Right atrium auricular region (tissue), 2 donors: ENCODE measurements at regions not wholly inside any gene's neighbourhood (a gene's known extent, or its start where the extent isn't known, plus 50 kb on each side); places are given as distances from the start of the nearest gene placed in this dataset.

ENCODE experiments used
- DNase-seq: peaks from one replicate; pipeline ENCODE4 v3.0.0-alpha.2; 2019; ENCODE audit warnings: low spot score
- H3K27ac ChIP-seq, 2 donors: fragments of 200-600 bp; sonication (generic); 1 replicate in 1 of 2; 2 replicates in 1 of 2; pipeline ENCODE4 v1.5.1; 2016 to 2019
- H3K27me3 ChIP-seq, 2 donors: fragments of 200-600 bp; sonication (generic); one replicate each; pipeline versions ENCODE4 v1.5.1 to v1.6.0; 2017 to 2019
- H3K36me3 ChIP-seq: fragments of 200-600 bp; sonication (generic); one replicate; pipeline ENCODE4 v1.5.1; 2016
- H3K4me1 ChIP-seq, 2 donors: fragments of 200-600 bp; sonication (generic); one replicate each; pipeline versions ENCODE4 v1.5.1 to v1.6.0; 2017 to 2019
- H3K4me3 ChIP-seq, 2 donors: fragments of 200-600 bp; sonication (generic); 1 replicate in 1 of 2; 2 replicates in 1 of 2; pipeline ENCODE4 v1.5.1; 2017 to 2019; ENCODE audit warnings: mild to moderate bottlenecking in 1 of 2, moderate library complexity in 1 of 2
- H3K9me3 ChIP-seq, 2 donors: fragments of 200-600 bp; sonication (generic); one replicate each; pipeline ENCODE4 v1.5.1; 2019
- TF ChIP-seq, protein P1 (sequence below), 2 donors: fragments of 200-600 bp; sonication (generic); IDR thresholded peaks; one replicate each; pipeline ENCODE4 v1.5.1; 2019; ENCODE audit warnings: antibody characterized with exemption in 2 of 2

DNA sequence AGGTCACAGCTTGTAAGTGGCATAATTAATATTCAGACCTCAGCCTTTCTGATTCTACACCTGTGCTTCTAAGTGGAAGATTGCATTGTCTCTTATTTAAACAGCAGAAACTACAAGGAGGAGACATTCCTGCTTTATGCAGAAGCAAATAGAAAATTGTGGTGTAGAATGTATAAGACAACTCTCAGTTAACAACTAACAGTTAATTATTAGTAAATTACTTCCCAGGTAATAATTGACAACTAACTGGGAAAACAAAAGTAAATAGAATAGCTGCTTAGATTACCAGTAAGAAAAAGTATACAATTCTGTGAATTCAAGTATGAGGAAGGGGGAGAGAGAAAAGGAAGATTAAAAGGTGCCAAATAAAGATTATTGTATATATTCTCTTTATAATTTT lies 1210.5 kb upstream of the GYPC start:
- TF ChIP-seq, protein P1, sequence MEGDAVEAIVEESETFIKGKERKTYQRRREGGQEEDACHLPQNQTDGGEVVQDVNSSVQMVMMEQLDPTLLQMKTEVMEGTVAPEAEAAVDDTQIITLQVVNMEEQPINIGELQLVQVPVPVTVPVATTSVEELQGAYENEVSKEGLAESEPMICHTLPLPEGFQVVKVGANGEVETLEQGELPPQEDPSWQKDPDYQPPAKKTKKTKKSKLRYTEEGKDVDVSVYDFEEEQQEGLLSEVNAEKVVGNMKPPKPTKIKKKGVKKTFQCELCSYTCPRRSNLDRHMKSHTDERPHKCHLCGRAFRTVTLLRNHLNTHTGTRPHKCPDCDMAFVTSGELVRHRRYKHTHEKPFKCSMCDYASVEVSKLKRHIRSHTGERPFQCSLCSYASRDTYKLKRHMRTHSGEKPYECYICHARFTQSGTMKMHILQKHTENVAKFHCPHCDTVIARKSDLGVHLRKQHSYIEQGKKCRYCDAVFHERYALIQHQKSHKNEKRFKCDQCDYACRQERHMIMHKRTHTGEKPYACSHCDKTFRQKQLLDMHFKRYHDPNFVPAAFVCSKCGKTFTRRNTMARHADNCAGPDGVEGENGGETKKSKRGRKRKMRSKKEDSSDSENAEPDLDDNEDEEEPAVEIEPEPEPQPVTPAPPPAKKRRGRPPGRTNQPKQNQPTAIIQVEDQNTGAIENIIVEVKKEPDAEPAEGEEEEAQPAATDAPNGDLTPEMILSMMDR (IDR thresholded peaks at IDR 0.05), result no peak
- no peak overlapping the region for H3K4me3 ChIP-seq
- no peaks in the 10 kb centered on the region for H3K36me3 ChIP-seq
- no peaks in the 10 kb centered on the region for H3K27me3 ChIP-seq
- H3K4me1 ChIP-seq, result no peaks in the 10 kb centered on the region
- no peak overlapping the region for H3K27ac ChIP-seq
- no peaks in the 10 kb centered on the region for H3K9me3 ChIP-seq
- no peak for DNase-seq

DNA sequence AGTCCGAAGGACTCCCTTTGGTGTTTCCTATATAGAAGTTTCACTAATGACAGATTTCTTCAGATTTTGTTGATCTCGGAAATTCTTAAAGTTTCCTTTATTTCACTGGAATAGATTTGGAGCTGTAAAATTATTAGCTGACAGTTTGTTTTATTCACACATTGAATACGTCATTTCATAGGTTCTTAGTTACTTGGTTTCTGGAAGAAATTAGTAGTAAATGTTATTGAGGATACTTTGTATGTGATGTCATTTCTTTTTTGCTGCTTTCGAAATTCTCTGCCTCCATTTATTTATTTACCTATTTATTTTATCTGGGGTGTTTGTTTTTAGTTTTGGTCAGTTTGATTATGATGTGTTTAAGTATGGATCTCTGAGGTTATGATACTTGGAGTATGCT lies 1205.9 kb upstream of the GYPC start:
- H3K27ac ChIP-seq, result no peak overlapping the region
- DNase-seq, result no peak
- no peaks in the 10 kb centered on the region for H3K4me1 ChIP-seq
- no peaks in the 10 kb centered on the region for H3K27me3 ChIP-seq
- no peak overlapping the region for H3K4me3 ChIP-seq
- TF ChIP-seq, protein P1 (IDR thresholded peaks at IDR 0.05), result no peak
- H3K9me3 ChIP-seq, result no peaks in the 10 kb centered on the region
- no peaks in the 10 kb centered on the region for H3K36me3 ChIP-seq

DNA sequence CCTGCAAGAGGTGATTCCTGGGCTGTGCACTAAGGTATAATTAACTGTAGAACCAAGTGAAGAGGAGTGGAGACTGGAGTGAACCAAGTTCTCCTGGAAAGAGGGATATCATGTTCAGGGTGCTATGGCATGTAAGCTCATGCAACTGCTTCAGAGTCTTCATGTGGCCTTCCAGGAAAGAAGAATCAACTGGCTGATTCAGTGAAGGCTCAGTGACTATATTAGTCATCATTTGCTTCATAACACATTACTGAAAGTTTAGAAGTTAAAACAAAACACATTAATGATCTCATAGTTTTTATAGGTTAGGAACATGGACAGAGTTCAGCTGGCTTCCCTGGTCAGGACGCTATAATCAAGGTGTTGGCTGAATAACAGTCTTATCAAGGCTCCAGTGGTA lies 1200.8 kb upstream of the GYPC start:
- Histone ChIP-seq H3K27me3 (no peaks in the 10 kb centered on the region), H3K4me3 (no peak overlapping the region), H3K27ac (no peak overlapping the region), H3K9me3 (no peaks in the 10 kb centered on the region), H3K4me1 (no peaks in the 10 kb centered on the region), H3K36me3 (no peaks in the 10 kb centered on the region)
- TF ChIP-seq, protein P1 (IDR thresholded peaks at IDR 0.05), result no peak
- no peak for DNase-seq

DNA sequence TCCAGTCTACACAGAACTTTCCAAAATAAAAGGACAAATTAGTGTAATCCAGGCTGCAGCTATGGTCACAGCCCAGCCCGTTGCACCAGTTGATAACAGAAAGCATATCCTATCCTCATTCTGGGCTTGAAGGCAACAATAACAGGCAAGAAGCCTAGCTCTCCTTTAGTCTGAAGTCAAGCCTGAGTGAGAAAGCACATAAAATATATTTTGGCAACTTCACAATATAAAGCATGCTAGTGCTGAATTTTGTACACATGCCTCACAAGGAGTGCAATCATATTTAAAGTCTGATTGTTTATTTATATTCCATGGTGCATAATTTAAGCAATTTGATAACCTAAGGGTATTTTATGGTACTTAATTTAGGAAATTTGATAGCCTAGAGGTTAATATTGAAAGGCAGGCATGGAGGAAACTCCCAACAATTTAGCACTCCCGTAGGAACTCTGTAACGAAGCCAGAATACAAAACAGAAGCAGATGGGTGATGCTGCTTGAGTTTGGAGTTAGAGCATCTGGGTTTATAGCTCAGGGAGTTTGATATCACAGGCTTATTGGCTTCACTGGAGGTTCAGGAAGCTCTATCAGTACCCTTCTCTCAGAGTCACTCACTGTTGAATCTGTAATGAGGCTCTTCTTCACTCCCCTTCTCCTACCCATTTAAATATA lies 1199.1 kb upstream of the GYPC start:
- TF ChIP-seq, protein P1 (IDR thresholded peaks at IDR 0.05), result no peak
- H3K36me3 ChIP-seq, result no peaks in the 10 kb centered on the region
- no peaks in the 10 kb centered on the region for H3K4me1 ChIP-seq
- no peak for DNase-seq
- no peaks in the 10 kb centered on the region for H3K27me3 ChIP-seq
- no peak overlapping the region for H3K27ac ChIP-seq
- H3K9me3 ChIP-seq, result no peaks in the 10 kb centered on the region
- H3K4me3 ChIP-seq, result no peak overlapping the region

DNA sequence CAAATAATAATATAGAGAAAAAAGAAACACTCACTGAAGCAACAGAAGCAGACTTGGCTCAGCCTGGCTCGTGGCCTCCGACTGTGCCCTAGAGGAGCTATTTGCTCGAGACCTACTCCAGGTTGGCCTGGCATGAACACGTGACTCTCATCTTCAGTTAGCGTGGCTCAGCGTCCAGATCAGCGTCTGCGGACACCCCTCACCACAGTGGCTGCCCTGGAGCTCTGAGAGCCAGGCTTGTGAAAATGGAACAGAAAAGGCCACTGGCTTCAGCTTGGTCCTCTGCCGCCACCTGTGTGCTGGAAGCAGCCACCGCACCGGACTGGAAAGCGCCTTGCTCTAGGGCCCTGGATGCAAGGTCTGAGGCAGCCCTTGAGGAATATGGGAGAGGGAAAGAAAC lies 1184.0 kb upstream of the GYPC start:
- Histone ChIP-seq H3K4me3 (no peak overlapping the region), H3K9me3 (no peaks in the 10 kb centered on the region), H3K36me3 (no peaks in the 10 kb centered on the region), H3K27ac (no peak overlapping the region), H3K27me3 (no peaks in the 10 kb centered on the region), H3K4me1 (no peaks in the 10 kb centered on the region)
- TF ChIP-seq, protein P1 (IDR thresholded peaks at IDR 0.05), result no peak
- no peak for DNase-seq

DNA sequence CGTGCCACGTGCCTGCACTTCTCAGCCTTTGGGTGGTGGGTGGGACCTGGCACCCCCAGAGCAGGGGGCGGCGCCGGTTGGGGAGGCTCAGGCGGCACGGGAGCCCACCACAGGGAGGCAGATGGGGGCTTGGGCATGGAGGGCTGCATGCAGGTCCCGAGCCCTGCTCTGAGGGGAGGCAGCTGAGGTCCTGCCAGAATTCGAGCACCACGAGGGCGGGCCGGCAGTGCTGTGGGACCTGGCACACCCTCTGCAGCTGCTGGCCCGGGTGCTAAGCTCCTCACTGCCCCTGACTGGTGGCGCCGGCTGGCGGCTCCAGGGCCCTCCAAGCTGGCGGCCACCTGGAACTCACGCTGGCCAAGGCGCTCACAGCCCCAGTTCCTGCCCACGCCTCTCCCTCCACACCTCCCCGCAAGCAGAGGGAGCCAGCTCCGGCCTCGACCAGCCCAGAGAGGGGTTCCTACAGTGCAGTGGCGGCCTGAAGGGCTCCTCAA lies 1176.8 kb upstream of the GYPC start:
- no peak for DNase-seq
- Histone ChIP-seq H3K4me3 (no peak overlapping the region), H3K9me3 (peaks cover 0 to 3% of the 10 kb centered on the region in 2 donors), H3K36me3 (no peaks in the 10 kb centered on the region), H3K27ac (no peak overlapping the region), H3K4me1 (no peaks in the 10 kb centered on the region), H3K27me3 (no peaks in the 10 kb centered on the region)
- TF ChIP-seq, protein P1 (IDR thresholded peaks at IDR 0.05), result no peak
